ENCODE measurements at regions not wholly inside any gene's neighbourhood (a gene's known extent, or its start where the extent isn't known, plus 50 kb on each side); places are given as distances from the start of the nearest gene placed in this dataset.

DNA sequence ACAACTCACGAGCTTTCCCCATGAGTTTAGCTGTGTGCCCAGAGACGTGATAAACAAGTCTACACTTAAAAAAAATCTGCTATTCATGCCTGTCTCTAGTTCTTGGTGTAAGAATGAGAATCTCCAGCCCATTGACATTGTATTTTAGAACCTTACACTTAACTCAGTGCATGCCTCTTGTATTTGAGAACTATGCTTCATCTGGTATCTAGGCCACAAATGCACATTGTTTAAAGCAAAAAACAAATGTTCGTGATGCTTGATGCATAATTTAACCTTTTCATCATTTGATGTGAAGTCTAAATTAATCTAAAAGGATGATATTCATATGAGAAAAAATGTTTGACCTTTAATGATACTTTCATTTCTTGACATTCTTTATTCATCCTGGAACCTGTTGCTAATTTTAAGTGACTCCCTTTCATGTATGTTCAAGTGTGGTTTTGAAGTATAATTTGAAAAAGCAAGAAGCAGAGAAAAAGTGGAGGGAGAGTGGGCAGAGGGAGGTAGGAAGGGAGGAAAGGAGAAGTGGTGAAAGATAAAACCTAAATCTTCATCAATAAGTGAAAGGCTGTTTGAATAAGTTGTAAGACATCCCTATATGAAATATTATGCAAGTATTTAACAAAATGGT lies 116.9 kb downstream of the PFDN4 start (continued):
- no peak for TF ChIP-seq PRDM4 (CRISPR knock-in tag; IDR thresholded peaks at IDR 0.05; ENCODE audit: borderline replicate concordance)
- TF ChIP-seq, protein P1, sequence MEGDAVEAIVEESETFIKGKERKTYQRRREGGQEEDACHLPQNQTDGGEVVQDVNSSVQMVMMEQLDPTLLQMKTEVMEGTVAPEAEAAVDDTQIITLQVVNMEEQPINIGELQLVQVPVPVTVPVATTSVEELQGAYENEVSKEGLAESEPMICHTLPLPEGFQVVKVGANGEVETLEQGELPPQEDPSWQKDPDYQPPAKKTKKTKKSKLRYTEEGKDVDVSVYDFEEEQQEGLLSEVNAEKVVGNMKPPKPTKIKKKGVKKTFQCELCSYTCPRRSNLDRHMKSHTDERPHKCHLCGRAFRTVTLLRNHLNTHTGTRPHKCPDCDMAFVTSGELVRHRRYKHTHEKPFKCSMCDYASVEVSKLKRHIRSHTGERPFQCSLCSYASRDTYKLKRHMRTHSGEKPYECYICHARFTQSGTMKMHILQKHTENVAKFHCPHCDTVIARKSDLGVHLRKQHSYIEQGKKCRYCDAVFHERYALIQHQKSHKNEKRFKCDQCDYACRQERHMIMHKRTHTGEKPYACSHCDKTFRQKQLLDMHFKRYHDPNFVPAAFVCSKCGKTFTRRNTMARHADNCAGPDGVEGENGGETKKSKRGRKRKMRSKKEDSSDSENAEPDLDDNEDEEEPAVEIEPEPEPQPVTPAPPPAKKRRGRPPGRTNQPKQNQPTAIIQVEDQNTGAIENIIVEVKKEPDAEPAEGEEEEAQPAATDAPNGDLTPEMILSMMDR (CRISPR knock-in tag; IDR thresholded peaks at IDR 0.05) = no peak

GRCh38 chr20:54335299-54335698 lies 127.4 kb downstream of the PFDN4 start:
- Histone ChIP-seq H4K20me1 (ENCODE audit: insufficient read depth, low read length) (no peaks in the 10 kb centered on the region), H3K79me2 (ENCODE audit: insufficient read depth, low read length) (no peaks in the 10 kb centered on the region), H3K9ac (ENCODE audit: insufficient read depth, low read depth, low read length) (no peak overlapping the region), H3K4me3 (replicated peaks in 1 of 3; ENCODE audit: insufficient read depth in 1 of 3, low read depth in 2 of 3, low read length in 3 of 3) (no peak overlapping the region), H3K9me3 (ENCODE audit: low read length) (no peaks in the 10 kb centered on the region), H3K36me3 (replicated peaks in 1 of 2; ENCODE audit: control insufficient read depth in 1 of 2, insufficient read depth in 2 of 2, low read length in 2 of 2) (no peaks in the 10 kb centered on the region), H3K4me2 (ENCODE audit: low read depth, low read length) (no peak overlapping the region), H3K27ac (ENCODE audit: extremely low read length, insufficient read depth, low read length) (no peak overlapping the region), H2AFZ (ENCODE audit: low read length) (no peak overlapping the region), H3K4me1 (ENCODE audit: insufficient read depth, low read length) (peaks cover 6% of the 10 kb centered on the region), H3K27me3 (ENCODE audit: control insufficient read depth in 1 of 2, insufficient read depth in 2 of 2, low read length in 2 of 2) (no peaks in the 10 kb centered on the region)
- BruUV-seq (replicated peaks) = no TSS peak
- DNase-seq (ENCODE audit: low spot score) (no peak), FAIRE-seq (no peak), ATAC-seq (no peak)
- POLR2A ChIA-PET = no interaction called here
- in situ Hi-C loops (cut with HindIII; ENCODE audit: extremely low pct_ligation_motif_present, low pct_unique_long_range_greater_than_20kb) (no loop called here), intact Hi-C loops (cut with micrococcal nuclease; ENCODE audit: unreplicated experiment) (no loop called here)
- CTCF ChIA-PET (ENCODE audit: low intra/inter-chr PET ratio, low total read pairs) = no interaction called here
- 40% methylated on average over 2 of the region's 2 CpGs for WGBS (ENCODE audit: low lambda C conversion rate)
- no peak for TF ChIP-seq HOXA3 (CRISPR knock-in tag; IDR thresholded peaks at IDR 0.05)
- TF ChIP-seq, protein P2, sequence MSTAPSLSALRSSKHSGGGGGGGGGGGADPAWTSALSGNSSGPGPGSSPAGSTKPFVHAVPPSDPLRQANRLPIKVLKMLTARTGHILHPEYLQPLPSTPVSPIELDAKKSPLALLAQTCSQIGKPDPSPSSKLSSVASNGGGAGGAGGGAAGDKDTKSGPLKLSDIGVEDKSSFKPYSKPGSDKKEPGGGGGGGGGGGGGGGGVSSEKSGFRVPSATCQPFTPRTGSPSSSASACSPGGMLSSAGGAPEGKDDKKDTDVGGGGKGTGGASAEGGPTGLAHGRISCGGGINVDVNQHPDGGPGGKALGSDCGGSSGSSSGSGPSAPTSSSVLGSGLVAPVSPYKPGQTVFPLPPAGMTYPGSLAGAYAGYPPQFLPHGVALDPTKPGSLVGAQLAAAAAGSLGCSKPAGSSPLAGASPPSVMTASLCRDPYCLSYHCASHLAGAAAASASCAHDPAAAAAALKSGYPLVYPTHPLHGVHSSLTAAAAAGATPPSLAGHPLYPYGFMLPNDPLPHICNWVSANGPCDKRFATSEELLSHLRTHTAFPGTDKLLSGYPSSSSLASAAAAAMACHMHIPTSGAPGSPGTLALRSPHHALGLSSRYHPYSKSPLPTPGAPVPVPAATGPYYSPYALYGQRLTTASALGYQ (CRISPR knock-in tag; IDR thresholded peaks at IDR 0.05) = no peak
- no peak for TF ChIP-seq ZXDC (CRISPR knock-in tag; IDR thresholded peaks at IDR 0.05)
- no peak for TF ChIP-seq ZNF142 (CRISPR knock-in tag; IDR thresholded peaks at IDR 0.05)
